Coronary artery (tissue), 2 donors: ENCODE measurements at regions not wholly inside any gene's neighbourhood (a gene's known extent, or its start where the extent isn't known, plus 50 kb on each side); places are given as distances from the start of the nearest gene placed in this dataset.
"Not testable (repeated sequence)": the region's sequence is repeated elsewhere in the genome, so short reads cannot be mapped to it uniquely, and the experiment has no call there.

ENCODE experiments used
- DNase-seq: peaks from one replicate; pipeline ENCODE4 v3.0.0-alpha.2; 2017; ENCODE audit warnings: low spot score
- H3K27ac ChIP-seq, 2 donors: fragments of 200-600 bp; sonication (generic); one replicate each; pipeline ENCODE4 v1.5.1; 2016 to 2019
- H3K4me3 ChIP-seq: fragments of 200-600 bp; sonication (generic); 2 replicates; pipeline ENCODE4 v1.5.1; 2016; ENCODE audit warnings: mild to moderate bottlenecking, moderate library complexity
- TF ChIP-seq, protein P1 (sequence below): fragments of 200-600 bp; sonication (generic); IDR thresholded peaks from one replicate; pipeline ENCODE4 v1.5.1; 2019; ENCODE audit warnings: antibody characterized with exemption

DNA sequence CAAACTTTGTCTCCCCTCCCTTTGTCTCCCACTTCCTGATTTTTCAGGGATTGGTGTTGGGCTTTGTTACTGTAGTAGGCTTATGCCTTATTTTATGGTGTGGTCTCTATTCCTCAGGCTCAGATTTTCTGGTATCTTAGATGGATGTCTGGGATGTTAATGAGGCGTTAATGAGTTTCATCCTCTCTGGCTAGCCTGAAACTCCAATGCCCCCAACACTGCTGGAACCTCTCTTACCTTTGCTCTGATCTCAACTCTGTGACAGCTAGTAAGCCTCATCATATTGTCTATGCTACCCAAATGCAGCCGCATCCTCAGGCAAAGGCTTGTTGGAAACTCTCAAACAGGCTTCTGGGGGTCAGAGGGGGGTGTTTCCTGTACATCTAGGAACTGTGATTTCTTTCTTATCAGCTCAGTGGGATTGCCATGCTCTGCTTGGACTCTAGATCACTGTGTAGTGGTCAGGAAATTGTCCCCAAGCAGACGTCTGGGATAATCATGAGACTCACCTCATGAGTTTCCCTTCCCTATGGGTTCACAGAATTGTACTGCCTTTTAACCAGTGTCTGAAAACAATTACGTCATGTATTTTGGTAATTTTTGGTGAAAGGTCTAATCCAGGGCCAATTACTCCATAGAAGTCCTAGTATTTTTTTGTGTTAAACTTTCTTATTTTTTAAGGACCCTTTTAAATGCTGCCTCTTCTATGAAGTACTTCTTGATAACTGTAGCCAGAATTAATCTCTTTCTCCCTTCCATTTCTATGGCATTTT, 88.8 kb upstream of the TRPC7 start:
- Histone ChIP-seq H3K4me3 (no peak overlapping the region), H3K27ac (no peak overlapping the region)
- TF ChIP-seq, protein P1, sequence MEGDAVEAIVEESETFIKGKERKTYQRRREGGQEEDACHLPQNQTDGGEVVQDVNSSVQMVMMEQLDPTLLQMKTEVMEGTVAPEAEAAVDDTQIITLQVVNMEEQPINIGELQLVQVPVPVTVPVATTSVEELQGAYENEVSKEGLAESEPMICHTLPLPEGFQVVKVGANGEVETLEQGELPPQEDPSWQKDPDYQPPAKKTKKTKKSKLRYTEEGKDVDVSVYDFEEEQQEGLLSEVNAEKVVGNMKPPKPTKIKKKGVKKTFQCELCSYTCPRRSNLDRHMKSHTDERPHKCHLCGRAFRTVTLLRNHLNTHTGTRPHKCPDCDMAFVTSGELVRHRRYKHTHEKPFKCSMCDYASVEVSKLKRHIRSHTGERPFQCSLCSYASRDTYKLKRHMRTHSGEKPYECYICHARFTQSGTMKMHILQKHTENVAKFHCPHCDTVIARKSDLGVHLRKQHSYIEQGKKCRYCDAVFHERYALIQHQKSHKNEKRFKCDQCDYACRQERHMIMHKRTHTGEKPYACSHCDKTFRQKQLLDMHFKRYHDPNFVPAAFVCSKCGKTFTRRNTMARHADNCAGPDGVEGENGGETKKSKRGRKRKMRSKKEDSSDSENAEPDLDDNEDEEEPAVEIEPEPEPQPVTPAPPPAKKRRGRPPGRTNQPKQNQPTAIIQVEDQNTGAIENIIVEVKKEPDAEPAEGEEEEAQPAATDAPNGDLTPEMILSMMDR, result no peak
- no peak for DNase-seq

DNA sequence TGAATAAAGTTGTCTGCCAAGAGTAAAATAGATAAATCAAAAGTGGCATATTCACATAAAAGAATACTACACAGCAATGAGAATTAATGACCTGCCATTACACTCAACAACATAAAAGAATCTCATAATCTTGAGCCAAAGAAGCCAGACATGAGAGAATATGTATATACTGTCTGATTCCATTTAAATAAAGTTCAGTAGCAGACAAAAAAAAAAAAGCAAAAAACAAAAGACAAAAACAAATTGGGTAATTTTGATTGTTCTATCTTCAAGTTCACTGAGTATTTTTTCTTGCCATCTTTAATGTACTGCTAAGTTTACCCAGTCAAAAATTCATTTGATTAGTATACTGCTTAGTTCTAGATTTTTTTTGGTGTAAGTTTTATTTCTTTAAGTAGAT, 87.9 kb upstream of the TRPC7 start:
- Histone ChIP-seq H3K27ac (no peak overlapping the region), H3K4me3 (no peak overlapping the region)
- TF ChIP-seq, protein P1, result no peak
- no peak for DNase-seq

DNA sequence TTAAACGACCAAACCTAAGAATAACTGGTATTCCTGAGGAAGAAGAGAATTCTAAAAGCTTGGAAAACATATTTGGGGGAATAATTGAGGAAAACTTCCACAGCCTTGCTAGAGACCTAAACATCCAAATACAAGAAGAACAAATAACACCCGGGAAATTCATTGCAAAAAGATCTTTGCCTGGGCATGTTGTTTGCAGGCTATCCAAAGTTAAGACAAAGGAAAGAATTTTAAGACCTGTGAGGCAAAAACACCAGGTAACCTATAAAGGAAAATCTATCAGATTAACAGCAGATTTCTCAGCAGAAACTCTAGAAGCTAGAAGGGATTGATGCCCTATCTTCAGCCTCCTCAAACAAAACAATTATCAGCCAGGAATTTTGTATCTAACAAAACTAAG, 82.2 kb upstream of the TRPC7 start:
- H3K27ac ChIP-seq, DNase-seq, H3K4me3 ChIP-seq: not testable (repeated sequence)

DNA sequence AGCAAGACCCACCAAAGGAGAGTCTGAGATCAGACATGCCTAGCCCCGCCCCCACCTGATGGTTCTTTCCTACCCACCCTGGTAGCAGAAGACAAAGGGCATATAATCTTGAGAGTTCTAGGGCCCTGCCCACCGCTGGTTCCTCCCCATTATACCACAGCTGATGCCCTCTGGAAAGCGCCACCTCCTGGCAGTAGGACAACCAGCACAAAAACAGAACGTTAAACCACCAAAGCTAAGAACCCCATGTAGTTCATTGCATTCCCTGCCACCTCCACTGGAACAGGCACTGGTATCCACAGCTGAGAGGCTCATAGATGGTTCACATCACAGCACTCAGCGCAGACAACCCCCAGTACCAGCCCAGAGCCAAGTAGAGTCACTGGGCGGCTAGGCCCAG, 81.2 kb upstream of the TRPC7 start:
- H3K4me3 ChIP-seq, result no peak overlapping the region
- no peak overlapping the region for H3K27ac ChIP-seq
- TF ChIP-seq, protein P1, result no peak
- DNase-seq, result no peak

DNA sequence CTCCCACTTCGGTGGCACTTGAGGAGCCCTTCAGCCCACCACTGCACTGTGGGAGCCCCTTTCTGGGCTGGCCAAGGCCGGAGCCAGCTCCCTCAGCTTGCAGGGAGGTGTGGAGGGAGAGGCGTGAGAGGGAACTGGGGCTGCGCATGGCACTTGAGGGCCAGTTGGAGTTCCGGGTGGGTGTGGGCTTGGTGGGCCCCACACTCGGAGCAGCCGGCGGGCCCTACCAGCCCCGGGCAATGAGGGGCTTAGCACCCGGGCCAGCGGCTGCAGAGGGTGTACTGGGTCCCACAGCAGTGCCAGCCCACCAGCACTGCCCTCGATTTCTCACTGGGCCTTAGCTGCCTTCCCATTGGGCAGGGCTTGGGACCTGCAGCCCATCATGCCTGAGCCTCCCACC, 78.8 kb upstream of the TRPC7 start:
- DNase-seq, H3K4me3 ChIP-seq, H3K27ac ChIP-seq: not testable (repeated sequence)

DNA sequence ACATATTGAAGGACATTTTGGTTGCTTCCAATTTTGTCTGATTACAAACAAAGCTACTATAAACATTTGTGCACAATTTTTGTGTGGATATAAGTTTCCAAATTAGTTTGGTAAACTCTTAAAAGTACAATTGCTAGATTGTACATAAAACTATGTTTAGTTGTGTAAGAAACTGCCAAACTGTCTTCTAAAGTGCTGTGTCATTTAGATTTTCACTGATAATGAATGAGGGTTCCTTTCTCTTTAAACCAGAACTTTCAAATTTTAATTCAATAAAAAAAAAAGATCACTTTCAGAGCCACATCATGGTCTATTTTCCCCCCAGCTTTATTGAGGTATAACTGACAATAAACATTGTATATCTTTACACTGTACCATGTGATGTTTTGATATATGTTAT, 74.0 kb upstream of the TRPC7 start:
- DNase-seq, result no peak
- TF ChIP-seq, protein P1, result no peak
- H3K27ac ChIP-seq, result no peak overlapping the region
- H3K4me3 ChIP-seq, result no peak overlapping the region

DNA sequence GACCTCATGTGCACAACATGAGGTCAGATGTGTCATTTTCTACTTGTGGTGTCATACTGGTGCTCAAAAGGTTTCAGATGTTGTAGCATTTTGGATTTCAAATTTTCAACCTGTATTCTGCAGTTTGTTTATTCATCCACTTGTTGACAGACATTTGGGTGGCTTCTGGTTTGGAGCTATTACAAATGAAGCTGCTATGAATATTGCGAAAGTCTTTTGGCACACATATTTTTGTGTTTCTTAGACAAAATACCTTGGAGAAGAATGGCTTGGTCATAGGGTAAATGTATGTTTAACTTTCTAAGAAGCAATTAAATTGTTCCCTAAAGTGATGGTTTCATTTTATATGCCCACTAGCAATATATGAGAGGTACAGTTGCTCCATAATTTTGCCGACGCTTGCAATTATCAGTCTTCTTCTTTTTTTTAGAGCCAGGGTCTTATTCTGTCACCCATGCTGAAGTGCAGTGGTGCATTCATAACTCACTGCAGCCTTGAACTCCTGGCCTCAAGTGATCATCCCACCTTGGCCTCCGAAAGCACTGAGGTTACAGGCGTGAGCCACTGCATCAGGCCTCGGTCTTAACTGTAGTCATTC, 70.7 kb upstream of the TRPC7 start:
- no peak overlapping the region for H3K27ac ChIP-seq
- no peak overlapping the region for H3K4me3 ChIP-seq
- TF ChIP-seq, protein P1, result no peak
- no peak for DNase-seq

DNA sequence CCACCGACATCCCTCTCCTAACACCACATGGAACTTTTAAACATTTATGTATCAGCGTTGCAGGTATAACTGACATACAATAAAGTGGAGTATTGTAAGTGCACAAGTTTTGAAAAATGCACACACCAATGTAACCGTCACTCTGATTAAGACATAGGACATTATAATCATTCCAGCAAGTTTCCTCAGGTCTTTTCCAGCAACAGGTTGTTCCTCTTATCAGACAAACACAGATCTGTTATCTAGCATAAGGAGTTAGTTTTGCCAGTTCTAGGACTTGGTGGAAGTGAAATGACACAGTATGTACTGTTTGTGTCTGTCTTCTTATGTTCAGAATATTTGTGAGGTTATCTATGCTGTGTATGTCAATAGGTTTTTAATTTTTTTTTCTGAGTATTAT, 69.5 kb upstream of the TRPC7 start:
- no peak for DNase-seq
- Histone ChIP-seq H3K4me3 (no peak overlapping the region), H3K27ac (no peak overlapping the region)
- TF ChIP-seq, protein P1, result no peak
